IMR-90 (cell line): ENCODE measurements at regions not wholly inside any gene's neighbourhood (a gene's known extent, or its start where the extent isn't known, plus 50 kb on each side); places are given as distances from the start of the nearest gene placed in this dataset.

Experiments
- ATAC-seq: fragments of 200-7000 bp; cut with Tn5 transposase; 2 replicates; pipeline ENCODE4 v1.9.1; 2020; ENCODE audit warnings: low read depth, mild to moderate bottlenecking, moderate library complexity
- BruUV-seq: library from RNA; stranded (reverse); fragments of 400-500 nt; replicated peaks from 2 replicates; lab custom pipeline; 2021; lab: Mats Ljungman, UMichigan
- CTCF ChIA-PET: fragments of 300-600 bp; formaldehyde crosslinking; extraction: SDS; loops from one replicate; lab custom pipeline; 2021; ENCODE audit warnings: antibody characterized with exemption; lab: Yijun Ruan, JAX
- POLR2A ChIA-PET: fragments of 300-600 bp; sonication (Branson Sonifier 250); formaldehyde crosslinking; loops from one replicate; lab custom pipeline; 2022; ENCODE audit warnings: antibody characterized with exemption; ENCODE audit not compliant: unreplicated experiment; lab: Charles Lee
- DNase-seq: peaks from one replicate; pipeline ENCODE4 v3.0.0; 2013
- H2AFZ ChIP-seq: replicated peaks from 2 replicates; pipeline ENCODE3; 2013; ENCODE audit warnings: low read length, mild to moderate bottlenecking; ENCODE audit not compliant: poor library complexity
- H2AK5ac ChIP-seq: 2 replicates; pipeline ENCODE4 v1.6.1; 2013; ENCODE audit warnings: low read depth, low read length, inconsistent platforms
- H2AK9ac ChIP-seq: replicated peaks from 2 replicates; pipeline ENCODE3; 2013; ENCODE audit warnings: mild to moderate bottlenecking, low read depth, low read length, moderate library complexity; ENCODE audit not compliant: poor library complexity
- H2BK120ac ChIP-seq: 2 replicates; pipeline ENCODE4 v1.6.1; 2013; ENCODE audit warnings: low read depth, low read length, inconsistent platforms
- H2BK15ac ChIP-seq: 3 replicates; pipeline ENCODE4 v1.6.1; 2013; ENCODE audit warnings: low read depth, low read length, inconsistent platforms
- H2BK20ac ChIP-seq: 2 replicates; pipeline ENCODE4 v1.6.1; 2013; ENCODE audit warnings: low read depth, mild to moderate bottlenecking, inconsistent platforms, low read length, moderate library complexity
- H2BK5ac ChIP-seq: 2 replicates; pipeline ENCODE4 v1.6.1; 2013; ENCODE audit warnings: mild to moderate bottlenecking, low read depth, low read length, inconsistent platforms; ENCODE audit not compliant: poor library complexity, severe bottlenecking
- H3K14ac ChIP-seq: replicated peaks from 2 replicates; pipeline ENCODE4 v1.6.1; 2013; ENCODE audit warnings: low read depth, low read length, inconsistent platforms
- H3K18ac ChIP-seq: 2 replicates; pipeline ENCODE4 v1.6.1; 2013; ENCODE audit warnings: low read depth, low read length, control low read depth
- H3K23ac ChIP-seq: 2 replicates; pipeline ENCODE4 v1.6.1; 2013; ENCODE audit warnings: low read depth, low read length, inconsistent platforms
- H3K27ac ChIP-seq: 2 replicates; pipeline ENCODE4 v1.5.1; 2013; ENCODE audit warnings: mild to moderate bottlenecking, control low read depth, low read length; ENCODE audit not compliant: insufficient read depth
- H3K27me3 ChIP-seq: 2 replicates; pipeline ENCODE4 v1.6.1; 2013; ENCODE audit warnings: low read length; ENCODE audit not compliant: control insufficient read depth, insufficient read depth
- H3K36me3 ChIP-seq: 2 replicates; pipeline ENCODE4 v1.6.1; 2013; ENCODE audit warnings: low read length, mixed read lengths; ENCODE audit not compliant: control insufficient read depth, insufficient read depth
- H3K4ac ChIP-seq: 2 replicates; pipeline ENCODE4 v1.6.1; 2013; ENCODE audit warnings: low read depth, low read length, inconsistent platforms
- H3K4me1 ChIP-seq: 2 replicates; pipeline ENCODE4 v1.6.1; 2013; ENCODE audit warnings: low read length, mixed read lengths; ENCODE audit not compliant: control insufficient read depth, insufficient read depth
- H3K4me2 ChIP-seq: 2 replicates; pipeline ENCODE4 v1.6.1; 2013; ENCODE audit warnings: low read depth, mild to moderate bottlenecking, control low read depth, low read length, moderate library complexity
- H3K4me3 ChIP-seq: 2 replicates; pipeline ENCODE4 v1.5.1; 2013; ENCODE audit warnings: low read depth, mild to moderate bottlenecking, control low read depth, low read length, moderate library complexity; ENCODE audit not compliant: insufficient read depth
- H3K56ac ChIP-seq: 2 replicates; pipeline ENCODE4 v1.6.1; 2013; ENCODE audit warnings: low read length, inconsistent platforms; ENCODE audit not compliant: insufficient read depth; ENCODE audit errors: extremely low read depth
- H3K79me1 ChIP-seq, 2 experiments: 2 replicates each; pipeline ENCODE4 v1.6.1; 2013; ENCODE audit warnings: low read length in 2 of 2, inconsistent platforms in 1 of 2, low read depth in 1 of 2
- H3K9ac ChIP-seq: 2 replicates; pipeline ENCODE4 v1.6.1; 2013; ENCODE audit warnings: low read depth, low read length, control low read depth
- H3K9me1 ChIP-seq: 2 replicates; pipeline ENCODE4 v1.6.1; 2013; ENCODE audit warnings: low read length, inconsistent platforms; ENCODE audit not compliant: insufficient read depth
- H3K9me3 ChIP-seq: 2 replicates; pipeline ENCODE4 v1.6.1; 2013; ENCODE audit warnings: low read length; ENCODE audit not compliant: control insufficient read depth, insufficient read depth
- H4K20me1 ChIP-seq: 2 replicates; pipeline ENCODE4 v1.6.1; 2013; ENCODE audit warnings: low read length, inconsistent platforms; ENCODE audit not compliant: insufficient read depth
- H4K5ac ChIP-seq: 2 replicates; pipeline ENCODE4 v1.6.1; 2013; ENCODE audit warnings: mild to moderate bottlenecking, low read depth, low read length, control low read depth
- H4K8ac ChIP-seq, 2 experiments: 2 replicates each; pipeline ENCODE4 v1.6.1; 2013; ENCODE audit warnings: low read depth in 2 of 2, low read length in 2 of 2, control low read depth in 1 of 2, inconsistent platforms in 1 of 2
- H4K91ac ChIP-seq: 2 replicates; pipeline ENCODE4 v1.6.1; 2013; ENCODE audit warnings: low read depth, low read length, inconsistent platforms; ENCODE audit not compliant: insufficient read depth
- BHLHE40 ChIP-seq: fragments of 150-350 bp; IDR thresholded peaks from 2 replicates; pipeline ENCODE4 v1.6.1; 2016; ENCODE audit warnings: mild to moderate bottlenecking, low read depth, low read length
- CEBPB ChIP-seq: IDR thresholded peaks from 2 replicates; pipeline ENCODE4 v1.6.1; 2012; ENCODE audit warnings: low read depth, low read length, improper control_type of control experiment
- CHD1 ChIP-seq: IDR thresholded peaks from 2 replicates; pipeline ENCODE4 v1.6.1; 2012; ENCODE audit warnings: low read depth, low read length, improper control_type of control experiment
- FOS ChIP-seq: fragments of 150-350 bp; IDR thresholded peaks from 2 replicates; pipeline ENCODE4 v1.6.1; 2016; ENCODE audit warnings: low read depth, low read length
- MAFK ChIP-seq: IDR thresholded peaks from 2 replicates; pipeline ENCODE4 v1.6.1; 2012; ENCODE audit warnings: low read depth, low read length, improper control_type of control experiment
- MAZ ChIP-seq: IDR thresholded peaks from 2 replicates; pipeline ENCODE4 v1.6.1; 2012; ENCODE audit warnings: low read depth, mild to moderate bottlenecking, low read length, improper control_type of control experiment, moderate library complexity, borderline replicate concordance
- MXI1 ChIP-seq: IDR thresholded peaks from 2 replicates; pipeline ENCODE4 v1.6.1; 2012; ENCODE audit warnings: low read depth, mild to moderate bottlenecking, low read length, moderate library complexity, borderline replicate concordance
- NFE2L2 ChIP-seq: fragments of 150-350 bp; IDR thresholded peaks from 2 replicates; pipeline ENCODE4 v1.6.1; 2016; ENCODE audit warnings: low read depth, mild to moderate bottlenecking, low read length
- POLR2A ChIP-seq: IDR thresholded peaks from 2 replicates; pipeline ENCODE4 v1.6.1; 2012; ENCODE audit warnings: mild to moderate bottlenecking, low read depth, low read length
- RAD21 ChIP-seq: IDR thresholded peaks from 2 replicates; pipeline ENCODE4 v1.6.1; 2012; ENCODE audit warnings: low read length, improper control_type of control experiment
- RCOR1 ChIP-seq: IDR thresholded peaks from 2 replicates; pipeline ENCODE4 v1.6.1; 2012; ENCODE audit warnings: mild to moderate bottlenecking, low read length, improper control_type of control experiment; ENCODE audit not compliant: insufficient replicate concordance
- RFX5 ChIP-seq: IDR thresholded peaks from 2 replicates; pipeline ENCODE4 v1.8.0; 2012; ENCODE audit warnings: low read depth, mild to moderate bottlenecking, low read length, moderate library complexity
- SMC3 ChIP-seq: fragments of 150-350 bp; IDR thresholded peaks from 2 replicates; pipeline ENCODE4 v1.6.1; 2016; ENCODE audit warnings: low read depth, mild to moderate bottlenecking, antibody characterized with exemption, low read length, moderate library complexity
- WGBS, 2 experiments: methylation state at CpG; one replicate each; pipeline versions ENCODE4 v1.1.5 to v1.1.7; 2013; ENCODE audit warnings: missing lambda C conversion rate in 2 of 2; ENCODE audit not compliant: insufficient read length in 1 of 2; ENCODE audit errors: extremely low coverage in 2 of 2; 5-methylcytosine and 5-hydroxymethylcytosine counted together
- dilution Hi-C: fragments of 300-500 bp; cut with HindIII; formaldehyde crosslinking; loops from one replicate; pipeline ENCODE4 v1.14.3; 2018; ENCODE audit warnings: low sequenced_read_pairs; ENCODE audit not compliant: unreplicated experiment
- in situ Hi-C: fragments of 300-500 bp; cut with MboI; formaldehyde crosslinking; loops from 3 replicates; pipeline ENCODE4 v1.14.3; 2019; ENCODE audit warnings: low sequenced_read_pairs, inconsistent platforms, mixed read lengths
- intact Hi-C: fragments of 100-400 bp; cut with micrococcal nuclease; formaldehyde crosslinking; loops from 2 replicates; pipeline ENCODE4 v1.10.0; 2022
- TF ChIP-seq, protein P1 (sequence below): conservative IDR thresholded peaks from 2 replicates; pipeline ENCODE4 v1.5.1; 2012; ENCODE audit warnings: mild to moderate bottlenecking, low read depth, low read length, improper control_type of control experiment
- TF ChIP-seq, protein P2 (sequence below): fragments of 150-350 bp; IDR thresholded peaks from 2 replicates; pipeline ENCODE4 v1.6.1; 2016; ENCODE audit warnings: low read depth, mild to moderate bottlenecking, low read length, moderate library complexity, borderline replicate concordance
- TF ChIP-seq, protein P3 (sequence below): fragments of 150-350 bp; IDR thresholded peaks from 2 replicates; pipeline ENCODE4 v1.6.1; 2017; ENCODE audit warnings: mild to moderate bottlenecking, antibody characterized with exemption, low read length, low read depth

DNA sequence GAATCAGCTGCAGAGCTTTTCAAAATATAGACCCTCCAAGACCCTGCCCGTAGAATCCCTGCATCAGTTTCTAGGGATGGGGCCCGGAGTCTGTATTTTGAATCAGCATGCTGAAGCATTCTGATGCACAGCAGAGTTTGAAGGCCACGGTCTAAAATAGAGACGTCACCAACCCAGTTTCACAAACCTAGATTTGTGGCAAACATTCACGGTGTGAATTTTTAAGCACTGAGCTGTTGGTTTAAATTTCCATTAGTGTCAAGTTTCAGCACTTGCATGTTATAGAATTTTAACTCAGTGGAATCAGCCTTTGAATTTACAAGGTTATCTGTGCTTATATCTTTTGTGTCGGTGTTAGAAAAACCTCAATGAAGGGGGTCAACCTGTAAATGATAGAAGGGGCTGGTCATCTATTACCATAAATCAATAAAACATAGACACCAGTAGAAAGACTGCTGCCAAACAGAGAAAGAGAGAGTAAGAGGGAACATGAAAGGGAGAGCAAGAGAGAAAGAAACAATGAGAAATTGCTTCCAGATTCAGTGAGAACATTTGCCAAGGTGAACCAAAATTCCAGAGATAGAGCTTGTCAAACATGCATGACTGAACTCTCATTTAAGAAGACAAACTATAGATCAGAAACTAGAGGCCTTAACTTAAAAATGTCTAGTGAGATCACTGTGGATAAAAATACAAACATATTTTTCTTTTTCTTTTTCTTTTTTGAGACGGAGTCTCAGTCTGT lies 414.9 kb downstream of the ZSWIM6 start:
- Histone ChIP-seq H3K14ac (no peak overlapping the region), H2AK5ac (no peak overlapping the region), H3K4ac (no peak overlapping the region), H3K9ac (no peak overlapping the region), H2BK15ac (no peak overlapping the region), H3K27ac (no peak overlapping the region), H4K8ac (no peak overlapping the region), H2AK9ac (no peak overlapping the region), H3K4me2 (no peak overlapping the region), H3K4me3 (no peak overlapping the region), H3K23ac (no peak overlapping the region), H3K9me1 (no peaks in the 10 kb centered on the region), H3K36me3 (no peaks in the 10 kb centered on the region), H3K18ac (no peak overlapping the region), H2BK5ac (no peak overlapping the region), H2BK120ac (no peak overlapping the region), H4K91ac (no peak overlapping the region), H3K79me1 (no peaks in the 10 kb centered on the region), H2BK20ac (no peak overlapping the region), H3K9me3 (no peaks in the 10 kb centered on the region), H4K20me1 (no peaks in the 10 kb centered on the region), H3K56ac (no peak overlapping the region), H2AFZ (no peak overlapping the region), H4K5ac (no peak overlapping the region), H3K4me1 (no peaks in the 10 kb centered on the region), H3K27me3 (no peaks in the 10 kb centered on the region)
- POLR2A ChIA-PET: no interaction called here
- TF ChIP-seq, protein P1, sequence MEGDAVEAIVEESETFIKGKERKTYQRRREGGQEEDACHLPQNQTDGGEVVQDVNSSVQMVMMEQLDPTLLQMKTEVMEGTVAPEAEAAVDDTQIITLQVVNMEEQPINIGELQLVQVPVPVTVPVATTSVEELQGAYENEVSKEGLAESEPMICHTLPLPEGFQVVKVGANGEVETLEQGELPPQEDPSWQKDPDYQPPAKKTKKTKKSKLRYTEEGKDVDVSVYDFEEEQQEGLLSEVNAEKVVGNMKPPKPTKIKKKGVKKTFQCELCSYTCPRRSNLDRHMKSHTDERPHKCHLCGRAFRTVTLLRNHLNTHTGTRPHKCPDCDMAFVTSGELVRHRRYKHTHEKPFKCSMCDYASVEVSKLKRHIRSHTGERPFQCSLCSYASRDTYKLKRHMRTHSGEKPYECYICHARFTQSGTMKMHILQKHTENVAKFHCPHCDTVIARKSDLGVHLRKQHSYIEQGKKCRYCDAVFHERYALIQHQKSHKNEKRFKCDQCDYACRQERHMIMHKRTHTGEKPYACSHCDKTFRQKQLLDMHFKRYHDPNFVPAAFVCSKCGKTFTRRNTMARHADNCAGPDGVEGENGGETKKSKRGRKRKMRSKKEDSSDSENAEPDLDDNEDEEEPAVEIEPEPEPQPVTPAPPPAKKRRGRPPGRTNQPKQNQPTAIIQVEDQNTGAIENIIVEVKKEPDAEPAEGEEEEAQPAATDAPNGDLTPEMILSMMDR: no peak
- no peak for TF ChIP-seq POLR2A
- TF ChIP-seq BHLHE40: no peak
- no peak for TF ChIP-seq MAFK
- TF ChIP-seq RAD21: no peak
- TF ChIP-seq, protein P2, sequence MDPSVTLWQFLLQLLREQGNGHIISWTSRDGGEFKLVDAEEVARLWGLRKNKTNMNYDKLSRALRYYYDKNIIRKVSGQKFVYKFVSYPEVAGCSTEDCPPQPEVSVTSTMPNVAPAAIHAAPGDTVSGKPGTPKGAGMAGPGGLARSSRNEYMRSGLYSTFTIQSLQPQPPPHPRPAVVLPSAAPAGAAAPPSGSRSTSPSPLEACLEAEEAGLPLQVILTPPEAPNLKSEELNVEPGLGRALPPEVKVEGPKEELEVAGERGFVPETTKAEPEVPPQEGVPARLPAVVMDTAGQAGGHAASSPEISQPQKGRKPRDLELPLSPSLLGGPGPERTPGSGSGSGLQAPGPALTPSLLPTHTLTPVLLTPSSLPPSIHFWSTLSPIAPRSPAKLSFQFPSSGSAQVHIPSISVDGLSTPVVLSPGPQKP: no peak
- TF ChIP-seq CEBPB: no peak
- TF ChIP-seq RCOR1: no peak
- no peak for TF ChIP-seq FOS
- no peak for TF ChIP-seq SMC3
- TF ChIP-seq NFE2L2: no peak
- no peak for TF ChIP-seq CHD1
- no peak for TF ChIP-seq MXI1
- TF ChIP-seq MAZ: no peak
- TF ChIP-seq, protein P3, sequence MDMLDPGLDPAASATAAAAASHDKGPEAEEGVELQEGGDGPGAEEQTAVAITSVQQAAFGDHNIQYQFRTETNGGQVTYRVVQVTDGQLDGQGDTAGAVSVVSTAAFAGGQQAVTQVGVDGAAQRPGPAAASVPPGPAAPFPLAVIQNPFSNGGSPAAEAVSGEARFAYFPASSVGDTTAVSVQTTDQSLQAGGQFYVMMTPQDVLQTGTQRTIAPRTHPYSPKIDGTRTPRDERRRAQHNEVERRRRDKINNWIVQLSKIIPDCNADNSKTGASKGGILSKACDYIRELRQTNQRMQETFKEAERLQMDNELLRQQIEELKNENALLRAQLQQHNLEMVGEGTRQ: no peak
- no peak for TF ChIP-seq RFX5
- in situ Hi-C loops: no loop called here
- ATAC-seq (no peak), DNase-seq (no peak)
- CTCF ChIA-PET: no interaction called here
- dilution Hi-C loops: no loop called here
- 100% methylated on average over 1 of the region's 7 CpGs; no CpG with 5 or more reads in 1 of the 2 experiments for WGBS, 2 experiments
- no TSS peak for BruUV-seq
- intact Hi-C loops: no loop called here
